ENCODE measurements at regions not wholly inside any gene's neighbourhood (a gene's known extent, or its start where the extent isn't known, plus 50 kb on each side); places are given as distances from the start of the nearest gene placed in this dataset.

DNA sequence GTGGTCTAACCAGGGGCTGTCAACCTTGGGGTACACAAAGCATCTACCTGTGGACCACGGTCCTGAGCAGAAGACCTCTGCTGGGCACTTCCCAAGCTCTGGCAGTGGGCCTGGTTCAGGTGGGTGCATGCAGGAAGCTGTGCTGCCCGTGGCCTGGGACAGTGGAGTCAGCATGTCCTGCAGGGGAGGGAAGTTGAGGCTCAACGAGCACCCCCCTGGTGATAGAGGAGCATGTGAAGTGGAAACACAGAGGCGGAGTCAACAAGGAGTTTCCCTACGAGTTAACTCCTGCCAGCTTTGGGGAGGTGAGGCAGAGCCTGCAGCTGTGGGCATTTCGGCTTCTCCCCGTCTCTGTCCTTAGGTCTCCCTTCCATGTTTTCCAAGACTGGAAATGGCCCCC lies 67.5 kb upstream of the IRX2 start:
- TF ChIP-seq, protein P1, sequence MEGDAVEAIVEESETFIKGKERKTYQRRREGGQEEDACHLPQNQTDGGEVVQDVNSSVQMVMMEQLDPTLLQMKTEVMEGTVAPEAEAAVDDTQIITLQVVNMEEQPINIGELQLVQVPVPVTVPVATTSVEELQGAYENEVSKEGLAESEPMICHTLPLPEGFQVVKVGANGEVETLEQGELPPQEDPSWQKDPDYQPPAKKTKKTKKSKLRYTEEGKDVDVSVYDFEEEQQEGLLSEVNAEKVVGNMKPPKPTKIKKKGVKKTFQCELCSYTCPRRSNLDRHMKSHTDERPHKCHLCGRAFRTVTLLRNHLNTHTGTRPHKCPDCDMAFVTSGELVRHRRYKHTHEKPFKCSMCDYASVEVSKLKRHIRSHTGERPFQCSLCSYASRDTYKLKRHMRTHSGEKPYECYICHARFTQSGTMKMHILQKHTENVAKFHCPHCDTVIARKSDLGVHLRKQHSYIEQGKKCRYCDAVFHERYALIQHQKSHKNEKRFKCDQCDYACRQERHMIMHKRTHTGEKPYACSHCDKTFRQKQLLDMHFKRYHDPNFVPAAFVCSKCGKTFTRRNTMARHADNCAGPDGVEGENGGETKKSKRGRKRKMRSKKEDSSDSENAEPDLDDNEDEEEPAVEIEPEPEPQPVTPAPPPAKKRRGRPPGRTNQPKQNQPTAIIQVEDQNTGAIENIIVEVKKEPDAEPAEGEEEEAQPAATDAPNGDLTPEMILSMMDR (conservative IDR thresholded peaks at IDR 0.05 in 1 of 2, IDR thresholded peaks at IDR 0.05 in 1 of 2; ENCODE audit: low read depth in 1 of 2, low read length in 2 of 2) = no peak
- TF ChIP-seq EZH2 (IDR thresholded peaks at IDR 0.05; ENCODE audit: low read length, missing control alignments) = no peak
